ENCODE measurements at regions not wholly inside any gene's neighbourhood (a gene's known extent, or its start where the extent isn't known, plus 50 kb on each side); places are given as distances from the start of the nearest gene placed in this dataset.

GRCh38 chr5:103347716-103348423 lies 89.3 kb downstream of the MACIR start:
- no peaks in the 10 kb centered on the region for H3K27me3 ChIP-seq (ENCODE audit: insufficient read depth, low read length)
- peaks cover 10% of the 10 kb centered on the region for H3K4me1 ChIP-seq (ENCODE audit: control insufficient read depth, insufficient read depth, low read length, unreplicated experiment)
- no peak overlapping the region for H3K27ac ChIP-seq (ENCODE audit: low read depth, low read length)
- no peaks in the 10 kb centered on the region for H3K79me2 ChIP-seq (ENCODE audit: control insufficient read depth, insufficient read depth, low read length, unreplicated experiment)
- H3K36me3 ChIP-seq (ENCODE audit: insufficient read depth, low read length), result no peaks in the 10 kb centered on the region
- H2AFZ ChIP-seq (ENCODE audit: low read length, unreplicated experiment), result no peak overlapping the region
- no peak overlapping the region for H3K4me3 ChIP-seq (ENCODE audit: low read depth, low read length)

- Histone ChIP-seq H3K36me3 (ENCODE audit: insufficient read depth, low read length) (no peaks in the 10 kb centered on the region), H3K4me3 (ENCODE audit: low read depth, low read length) (no peak overlapping the region), H3K79me2 (ENCODE audit: control insufficient read depth, insufficient read depth, low read length, unreplicated experiment) (no peaks in the 10 kb centered on the region), H3K27me3 (ENCODE audit: insufficient read depth, low read length) (no peaks in the 10 kb centered on the region), H3K27ac (ENCODE audit: low read depth, low read length) (no peak overlapping the region), H2AFZ (ENCODE audit: low read length, unreplicated experiment) (no peak overlapping the region), H3K4me1 (ENCODE audit: control insufficient read depth, insufficient read depth, low read length, unreplicated experiment) (peaks cover 10% of the 10 kb centered on the region)
Observed at GRCh38 chr5:103346162-103346748, 87.7 kb downstream of the MACIR start.

- Histone ChIP-seq H3K79me2 (ENCODE audit: control insufficient read depth, insufficient read depth, low read length, unreplicated experiment) (no peaks in the 10 kb centered on the region), H3K36me3 (ENCODE audit: insufficient read depth, low read length) (no peaks in the 10 kb centered on the region), H3K4me1 (ENCODE audit: control insufficient read depth, insufficient read depth, low read length, unreplicated experiment) (peaks cover 10% of the 10 kb centered on the region), H3K27me3 (ENCODE audit: insufficient read depth, low read length) (no peaks in the 10 kb centered on the region), H2AFZ (ENCODE audit: low read length, unreplicated experiment) (no peak overlapping the region), H3K4me3 (ENCODE audit: low read depth, low read length) (no peak overlapping the region), H3K27ac (ENCODE audit: low read depth, low read length) (no peak overlapping the region)
Observed at GRCh38 chr5:103345461-103345860, 86.9 kb downstream of the MACIR start.

GRCh38 chr5:103340717-103341388 lies 82.3 kb downstream of the MACIR start:
- Histone ChIP-seq H3K27ac (ENCODE audit: low read depth, low read length) (no peak overlapping the region), H3K4me1 (ENCODE audit: control insufficient read depth, insufficient read depth, low read length, unreplicated experiment) (no peaks in the 10 kb centered on the region), H2AFZ (ENCODE audit: low read length, unreplicated experiment) (peak overlapping the region; percentile 31)

GRCh38 chr5:103340132-103340531 lies 81.6 kb downstream of the MACIR start:
- Histone ChIP-seq H3K27ac (ENCODE audit: low read depth, low read length) (no peak overlapping the region), H3K79me2 (ENCODE audit: control insufficient read depth, insufficient read depth, low read length, unreplicated experiment) (no peaks in the 10 kb centered on the region), H3K4me3 (ENCODE audit: low read depth, low read length) (no peak overlapping the region), H3K27me3 (ENCODE audit: insufficient read depth, low read length) (no peaks in the 10 kb centered on the region), H3K36me3 (ENCODE audit: insufficient read depth, low read length) (no peaks in the 10 kb centered on the region), H3K4me1 (ENCODE audit: control insufficient read depth, insufficient read depth, low read length, unreplicated experiment) (no peaks in the 10 kb centered on the region), H2AFZ (ENCODE audit: low read length, unreplicated experiment) (no peak overlapping the region)

More at GRCh38 chr5:103340717-103341388, 82.3 kb downstream of the MACIR start:
- no peak overlapping the region for H3K4me3 ChIP-seq (ENCODE audit: low read depth, low read length)
- H3K27me3 ChIP-seq (ENCODE audit: insufficient read depth, low read length), result no peaks in the 10 kb centered on the region
- H3K36me3 ChIP-seq (ENCODE audit: insufficient read depth, low read length), result no peaks in the 10 kb centered on the region
- no peaks in the 10 kb centered on the region for H3K79me2 ChIP-seq (ENCODE audit: control insufficient read depth, insufficient read depth, low read length, unreplicated experiment)

- no peaks in the 10 kb centered on the region for H3K36me3 ChIP-seq (ENCODE audit: insufficient read depth, low read length)
- no peak overlapping the region for H3K27ac ChIP-seq (ENCODE audit: low read depth, low read length)
- H3K4me3 ChIP-seq (ENCODE audit: low read depth, low read length), result no peak overlapping the region
- no peaks in the 10 kb centered on the region for H3K79me2 ChIP-seq (ENCODE audit: control insufficient read depth, insufficient read depth, low read length, unreplicated experiment)
- H2AFZ ChIP-seq (ENCODE audit: low read length, unreplicated experiment), result no peak overlapping the region
- no peaks in the 10 kb centered on the region for H3K4me1 ChIP-seq (ENCODE audit: control insufficient read depth, insufficient read depth, low read length, unreplicated experiment)
- no peaks in the 10 kb centered on the region for H3K27me3 ChIP-seq (ENCODE audit: insufficient read depth, low read length)
Observed at GRCh38 chr5:103336941-103337340, 78.4 kb downstream of the MACIR start.

GRCh38 chr5:103333376-103333775 lies 74.8 kb downstream of the MACIR start:
- no peaks in the 10 kb centered on the region for H3K4me1 ChIP-seq (ENCODE audit: control insufficient read depth, insufficient read depth, low read length, unreplicated experiment)
- H3K4me3 ChIP-seq (ENCODE audit: low read depth, low read length), result no peak overlapping the region
- H3K27ac ChIP-seq (ENCODE audit: low read depth, low read length), result no peak overlapping the region
- no peaks in the 10 kb centered on the region for H3K79me2 ChIP-seq (ENCODE audit: control insufficient read depth, insufficient read depth, low read length, unreplicated experiment)
- no peak overlapping the region for H2AFZ ChIP-seq (ENCODE audit: low read length, unreplicated experiment)
- no peaks in the 10 kb centered on the region for H3K36me3 ChIP-seq (ENCODE audit: insufficient read depth, low read length)
- H3K27me3 ChIP-seq (ENCODE audit: insufficient read depth, low read length), result no peaks in the 10 kb centered on the region

- Histone ChIP-seq H2AFZ (ENCODE audit: low read length, unreplicated experiment) (no peak overlapping the region), H3K36me3 (ENCODE audit: insufficient read depth, low read length) (no peaks in the 10 kb centered on the region), H3K27me3 (ENCODE audit: insufficient read depth, low read length) (no peaks in the 10 kb centered on the region), H3K4me3 (ENCODE audit: low read depth, low read length) (no peak overlapping the region), H3K4me1 (ENCODE audit: control insufficient read depth, insufficient read depth, low read length, unreplicated experiment) (no peaks in the 10 kb centered on the region), H3K79me2 (ENCODE audit: control insufficient read depth, insufficient read depth, low read length, unreplicated experiment) (no peaks in the 10 kb centered on the region), H3K27ac (ENCODE audit: low read depth, low read length) (no peak overlapping the region)
Observed at GRCh38 chr5:103330875-103331274, 72.3 kb downstream of the MACIR start.
